SK-N-SH (cell line): ENCODE measurements at regions not wholly inside any gene's neighbourhood (a gene's known extent, or its start where the extent isn't known, plus 50 kb on each side); places are given as distances from the start of the nearest gene placed in this dataset.

Experiments
- CTCF ChIA-PET: fragments of 300-600, 350-600 bp; formaldehyde crosslinking; extraction: SDS; loops from one replicate; lab custom pipeline; 2021; lab: Yijun Ruan, JAX
- POLR2A ChIA-PET: fragments of 350-600 bp; sonication (Branson Sonifier 250); formaldehyde crosslinking; extraction: SDS; loops from one replicate; lab custom pipeline; 2020; ENCODE audit warnings: antibody characterized with exemption, inconsistent platforms; lab: Yijun Ruan, JAX
- DNase-seq: peaks from one replicate; pipeline ENCODE4 v3.0.0; 2012
- H2AFZ ChIP-seq: fragments of 200-600 bp; sonication (generic); 2 replicates; pipeline ENCODE4 v1.8.1; 2016; ENCODE audit warnings: antibody characterized with exemption, mild to moderate bottlenecking, low read depth
- H3F3A ChIP-seq: fragments of 200-600 bp; sonication (generic); replicated peaks from 2 replicates; pipeline ENCODE3; 2016; ENCODE audit warnings: antibody characterized with exemption, mild to moderate bottlenecking; ENCODE audit not compliant: insufficient read depth
- H3K27ac ChIP-seq, 2 experiments: fragments of 200-500 bp in 1 of 2; fragments of 200-600 bp in 1 of 2; sonication (Bioruptor generic) in 1 of 2; sonication (generic), shearing (Covaris generic) in 1 of 2; 2 replicates each; pipeline versions ENCODE4 v1.5.1 to v1.6.1; 2014 to 2016; ENCODE audit warnings: low read depth in 2 of 2, inconsistent platforms in 1 of 2, low read length in 1 of 2, mild to moderate bottlenecking in 1 of 2, mixed read lengths in 1 of 2
- H3K27me3 ChIP-seq: fragments of 200-600 bp; sonication (generic), shearing (Covaris generic); 2 replicates; pipeline ENCODE4 v1.6.1; 2016; ENCODE audit warnings: mixed run types; ENCODE audit not compliant: insufficient read depth
- H3K36me3 ChIP-seq, 2 experiments: fragments of 200-500 bp in 1 of 2; fragments of 200-600 bp in 1 of 2; sonication (Bioruptor generic) in 1 of 2; sonication (generic) in 1 of 2; replicated peaks in 1 of 2; 2 replicates each; pipeline versions ENCODE3 to v1.5.1; 2014 to 2016; ENCODE audit warnings: low read length in 1 of 2, mild to moderate bottlenecking in 1 of 2; ENCODE audit not compliant: insufficient read depth in 2 of 2, control insufficient read depth in 1 of 2
- H3K4me1 ChIP-seq, 2 experiments: fragments of 200-500 bp in 1 of 2; fragments of 200-600 bp in 1 of 2; sonication (Bioruptor generic) in 1 of 2; sonication (generic), shearing (Covaris generic) in 1 of 2; 2 replicates each; pipeline versions ENCODE4 v1.5.1 to v1.6.1; 2014 to 2016; ENCODE audit warnings: low read depth in 1 of 2, low read length in 1 of 2, mixed run types in 1 of 2; ENCODE audit not compliant: insufficient read depth in 2 of 2, control insufficient read depth in 1 of 2
- H3K4me2 ChIP-seq: fragments of 200-600 bp; sonication (generic), shearing (Covaris generic); 2 replicates; pipeline ENCODE4 v1.6.1; 2017; ENCODE audit warnings: mixed run types
- H3K4me3 ChIP-seq, 2 experiments: fragments of 200-500 bp in 1 of 2; fragments of 200-600 bp in 1 of 2; sonication (Bioruptor generic) in 1 of 2; sonication (generic), shearing (Covaris generic) in 1 of 2; 2 replicates each; pipeline versions ENCODE4 v1.5.1 to v1.8.1; 2014 to 2016; ENCODE audit warnings: low read depth in 2 of 2, inconsistent platforms in 1 of 2, low read length in 1 of 2, mild to moderate bottlenecking in 1 of 2, mixed read lengths in 1 of 2, moderate library complexity in 1 of 2
- H3K79me2 ChIP-seq: fragments of 200-600 bp; sonication (generic); 2 replicates; pipeline ENCODE4 v1.8.1; 2017; ENCODE audit warnings: mild to moderate bottlenecking; ENCODE audit not compliant: insufficient read depth
- H3K9ac ChIP-seq: fragments of 200-600 bp; sonication (generic); 2 replicates; pipeline ENCODE4 v1.6.1; 2017; ENCODE audit warnings: mixed run types
- H3K9me2 ChIP-seq: fragments of 200-600 bp; sonication (generic); 2 replicates; pipeline ENCODE4 v1.6.1; 2017; ENCODE audit warnings: mixed run types
- H3K9me3 ChIP-seq: fragments of 200-600 bp; sonication (generic); 2 replicates; pipeline ENCODE4 v1.6.1; 2017; ENCODE audit warnings: mixed run types, mild to moderate bottlenecking, moderate library complexity
- H4K20me1 ChIP-seq: fragments of 200-600 bp; sonication (generic); 2 replicates; pipeline ENCODE4 v1.6.1; 2017; ENCODE audit warnings: mild to moderate bottlenecking, mixed run types; ENCODE audit not compliant: insufficient read depth
- EP300 ChIP-seq, 2 experiments: IDR thresholded peaks; 2 replicates each; pipeline versions ENCODE4 v1.4.0 to v1.6.1; 2012; ENCODE audit warnings: borderline replicate concordance in 1 of 2, low read depth in 1 of 2, low read length in 1 of 2
- FOSL2 ChIP-seq: IDR thresholded peaks from 2 replicates; pipeline ENCODE4 v1.4.0; 2012; ENCODE audit warnings: low read depth, mild to moderate bottlenecking, moderate library complexity, borderline replicate concordance
- FOXM1 ChIP-seq: IDR thresholded peaks from 2 replicates; pipeline ENCODE4 v1.4.0; 2012; ENCODE audit warnings: low read depth, mild to moderate bottlenecking
- MEF2A ChIP-seq: IDR thresholded peaks from 2 replicates; pipeline ENCODE4 v1.4.0; 2012; ENCODE audit warnings: low read depth, borderline replicate concordance
- NFIC ChIP-seq: IDR thresholded peaks from 2 replicates; pipeline ENCODE4 v1.4.0; 2012; ENCODE audit warnings: borderline replicate concordance
- NRF1 ChIP-seq: IDR thresholded peaks from 2 replicates; pipeline ENCODE4 v1.6.1; 2012; ENCODE audit warnings: low read depth, mild to moderate bottlenecking, low read length
- POLR2AphosphoS5 ChIP-seq: IDR thresholded peaks from 2 replicates; pipeline ENCODE4 v1.6.1; 2012; ENCODE audit warnings: low read depth, low read length
- RCOR1 ChIP-seq: fragments of 150-350 bp; IDR thresholded peaks from 2 replicates; pipeline ENCODE4 v1.6.1; 2017; ENCODE audit warnings: antibody characterized with exemption, low read length
- RXRA ChIP-seq: IDR thresholded peaks from 2 replicates; pipeline ENCODE4 v1.4.0; 2012; ENCODE audit warnings: low read depth, mild to moderate bottlenecking, borderline replicate concordance
- SMC3 ChIP-seq: IDR thresholded peaks from 2 replicates; pipeline ENCODE4 v1.6.1; 2012; ENCODE audit warnings: low read depth, low read length, improper control_type of control experiment
- TCF12 ChIP-seq: IDR thresholded peaks from 2 replicates; pipeline ENCODE4 v1.4.0; 2012
- TEAD4 ChIP-seq: IDR thresholded peaks from 2 replicates; pipeline ENCODE4 v1.4.0; 2012; ENCODE audit warnings: mild to moderate bottlenecking, borderline replicate concordance; ENCODE audit not compliant: insufficient read depth
- WGBS: methylation state at CpG from one replicate; pipeline ENCODE4 v1.1.6; 2017; ENCODE audit warnings: low lambda C conversion rate; 5-methylcytosine and 5-hydroxymethylcytosine counted together
- TF ChIP-seq, protein P1 (sequence below): fragments of 150-350 bp; IDR thresholded peaks from 2 replicates; pipeline ENCODE4 v1.6.1; 2016; ENCODE audit warnings: mild to moderate bottlenecking, low read depth, low read length
- TF ChIP-seq, protein P2 (sequence below): IDR thresholded peaks from 2 replicates; pipeline ENCODE4 v1.6.1; 2012; ENCODE audit warnings: mild to moderate bottlenecking, low read depth, low read length, moderate library complexity
- TF ChIP-seq, protein P3 (sequence below): IDR thresholded peaks from 2 replicates; pipeline ENCODE4 v1.4.0; 2012; ENCODE audit warnings: low read depth

DNA sequence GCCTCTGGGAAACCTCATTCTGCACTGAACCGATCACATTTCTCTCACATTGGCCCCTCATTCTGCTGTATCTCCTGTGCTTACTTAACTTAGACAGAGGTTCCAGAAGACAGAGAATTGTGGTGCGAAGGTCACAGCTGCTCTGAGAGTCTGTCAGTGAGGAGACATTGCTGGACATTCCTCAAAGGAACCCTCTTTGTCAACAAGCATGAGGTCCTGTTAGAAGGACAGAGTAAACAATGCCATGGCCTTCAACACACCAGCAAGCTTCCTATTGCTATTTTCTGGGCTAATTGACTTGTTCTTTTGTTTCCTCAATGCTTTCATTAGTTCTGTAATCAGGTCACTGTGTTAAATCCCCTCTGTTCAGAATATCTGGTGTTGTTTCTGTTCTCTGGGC is 109.3 kb upstream of the FZD8 start:
- Histone ChIP-seq H3K9me3 (no peaks in the 10 kb centered on the region), H2AFZ (no peak overlapping the region), H3K4me2 (no peak overlapping the region), H3K4me1 (no peaks in the 10 kb centered on the region), H3K27ac (no peak overlapping the region), H3K9me2 (no peaks in the 10 kb centered on the region), H3K9ac (no peak overlapping the region), H3F3A (no peaks in the 10 kb centered on the region), H3K4me3 (no peak overlapping the region), H3K79me2 (no peaks in the 10 kb centered on the region), H3K36me3 (no peaks in the 10 kb centered on the region), H4K20me1 (no peaks in the 10 kb centered on the region), H3K27me3 (no peaks in the 10 kb centered on the region; the same call in 1 of the 2 replicates)
- 39% methylated on average over 2 of the region's 2 CpGs for WGBS
- POLR2A ChIA-PET, result no interaction called here
- TF ChIP-seq SMC3 (no peak), EP300 (IDR thresholded peaks at IDR 0.05; ENCODE audit: borderline replicate concordance in 1 of 2, low read depth in 1 of 2, low read length in 1 of 2) (no peak)
- TF ChIP-seq, protein P1, sequence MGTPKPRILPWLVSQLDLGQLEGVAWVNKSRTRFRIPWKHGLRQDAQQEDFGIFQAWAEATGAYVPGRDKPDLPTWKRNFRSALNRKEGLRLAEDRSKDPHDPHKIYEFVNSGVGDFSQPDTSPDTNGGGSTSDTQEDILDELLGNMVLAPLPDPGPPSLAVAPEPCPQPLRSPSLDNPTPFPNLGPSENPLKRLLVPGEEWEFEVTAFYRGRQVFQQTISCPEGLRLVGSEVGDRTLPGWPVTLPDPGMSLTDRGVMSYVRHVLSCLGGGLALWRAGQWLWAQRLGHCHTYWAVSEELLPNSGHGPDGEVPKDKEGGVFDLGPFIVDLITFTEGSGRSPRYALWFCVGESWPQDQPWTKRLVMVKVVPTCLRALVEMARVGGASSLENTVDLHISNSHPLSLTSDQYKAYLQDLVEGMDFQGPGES, result no peak
- CTCF ChIA-PET, result no interaction called here
- no peak for DNase-seq

DNA sequence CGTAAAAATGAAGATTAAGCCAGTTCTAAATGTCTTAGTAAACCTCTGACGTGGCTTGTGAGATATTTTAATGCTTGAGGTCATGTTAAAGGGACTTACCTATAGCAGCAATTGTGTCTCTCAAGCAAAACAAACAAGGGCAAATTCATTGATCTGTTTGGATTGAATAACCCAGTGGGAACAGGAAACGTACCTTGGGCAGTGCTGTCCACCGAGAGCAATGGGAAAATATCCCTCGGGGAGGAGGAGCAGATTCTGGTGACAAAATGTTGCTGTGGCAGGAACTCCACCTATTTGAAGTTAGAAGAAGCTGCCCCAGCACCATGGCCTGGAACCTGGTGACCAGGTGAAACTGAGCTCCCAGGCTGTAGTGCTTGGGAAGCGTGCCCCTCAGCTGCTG is 107.1 kb upstream of the FZD8 start:
- no peak for DNase-seq
- H3K9ac ChIP-seq, result no peak overlapping the region
- WGBS, result 51% methylated on average over 5 of the region's 6 CpGs
- H3K4me3 ChIP-seq, result no peak overlapping the region
- H3F3A ChIP-seq, result no peaks in the 10 kb centered on the region
- H3K9me3 ChIP-seq, result no peaks in the 10 kb centered on the region
- no peaks in the 10 kb centered on the region for H4K20me1 ChIP-seq
- H3K9me2 ChIP-seq, result no peaks in the 10 kb centered on the region
- H3K79me2 ChIP-seq, result no peaks in the 10 kb centered on the region
- no peaks in the 10 kb centered on the region for H3K4me1 ChIP-seq
- CTCF ChIA-PET, result no interaction called here
- H2AFZ ChIP-seq, result no peak overlapping the region
- H3K27me3 ChIP-seq, result no peaks in the 10 kb centered on the region; the same call in 1 of the 2 replicates
- no peak overlapping the region for H3K4me2 ChIP-seq
- no peak for TF ChIP-seq NFIC
- TF ChIP-seq RXRA, result no peak
- TF ChIP-seq MEF2A, result no peak
- no peak for TF ChIP-seq FOSL2
- no peak for TF ChIP-seq SMC3
- TF ChIP-seq FOXM1, result no peak
- no peaks in the 10 kb centered on the region for H3K36me3 ChIP-seq
- POLR2A ChIA-PET, result interaction anchor here (0.6 kb wide), 1 partner anchor 956 kb away, joined by 3 read pairs; no protein-coding TSS in a partner anchor
- H3K27ac ChIP-seq, result no peak overlapping the region

DNA sequence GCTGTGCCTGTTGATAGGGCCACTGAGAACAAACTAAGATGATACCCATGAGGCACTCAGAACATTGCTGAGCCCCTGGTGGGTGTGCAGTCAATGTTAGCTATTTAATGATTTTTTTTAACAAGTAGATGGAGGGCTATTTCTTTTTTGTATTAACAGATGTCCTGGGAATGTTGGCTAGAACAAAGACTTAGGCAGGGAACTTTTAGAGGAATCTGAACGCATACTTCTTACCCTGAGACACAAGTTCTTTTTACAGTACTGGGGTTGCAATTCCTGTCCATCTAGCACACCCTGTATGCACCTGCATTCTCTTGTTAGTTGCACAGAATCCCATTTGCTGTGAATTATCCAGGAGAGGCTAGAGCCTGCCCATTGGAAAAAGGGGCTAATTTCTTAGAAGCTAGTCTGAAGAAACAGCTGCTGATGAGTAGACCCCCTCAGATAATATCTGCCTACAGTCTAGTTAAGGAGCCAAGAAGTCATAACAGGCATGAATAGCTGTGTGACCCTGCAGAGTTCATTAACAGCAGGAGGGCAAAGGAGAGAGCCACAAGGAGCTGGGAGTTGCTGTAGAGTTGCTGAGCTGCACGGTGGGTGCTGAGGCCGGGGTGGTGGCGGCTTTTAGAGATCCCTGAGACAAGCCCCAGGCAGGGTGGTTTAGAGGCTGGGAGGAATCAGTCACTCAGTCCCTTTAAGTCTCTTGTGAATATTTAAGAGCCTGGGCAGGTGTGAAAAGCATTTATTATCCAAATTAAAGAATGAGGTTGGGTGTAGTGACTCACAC is 103.7 kb upstream of the FZD8 start:
- CTCF ChIA-PET, result interaction anchor here (1.8 kb wide), 1 partner anchor 10 kb away, joined by 4 read pairs; no protein-coding TSS in a partner anchor
- POLR2A ChIA-PET, result interaction anchor here (0.6 kb wide), 1 partner anchor 1487 kb away, joined by 3 read pairs; no protein-coding TSS in a partner anchor
- no peaks in the 10 kb centered on the region for H3K9me2 ChIP-seq
- no peaks in the 10 kb centered on the region for H3K36me3 ChIP-seq
- no peaks in the 10 kb centered on the region for H3K79me2 ChIP-seq
- H3F3A ChIP-seq, result no peaks in the 10 kb centered on the region
- no peaks in the 10 kb centered on the region for H3K9me3 ChIP-seq
- H3K27me3 ChIP-seq, result no peaks in the 10 kb centered on the region; the same call in 1 of the 2 replicates
- H3K27ac ChIP-seq, result no peak overlapping the region
- no peak for DNase-seq
- no peak overlapping the region for H3K9ac ChIP-seq
- no peak overlapping the region for H3K4me2 ChIP-seq
- H4K20me1 ChIP-seq, result no peaks in the 10 kb centered on the region
- H3K4me1 ChIP-seq, result no peaks in the 10 kb centered on the region
- H3K4me3 ChIP-seq, result no peak overlapping the region
- H2AFZ ChIP-seq, result no peak overlapping the region
- 58% methylated on average over 4 of the region's 4 CpGs for WGBS
- TF ChIP-seq POLR2AphosphoS5 (no peak), TEAD4 (no peak), RXRA (no peak), TCF12 (no peak), NRF1 (no peak), RCOR1 (no peak)
- TF ChIP-seq, protein P1, result no peak
- TF ChIP-seq, protein P2, sequence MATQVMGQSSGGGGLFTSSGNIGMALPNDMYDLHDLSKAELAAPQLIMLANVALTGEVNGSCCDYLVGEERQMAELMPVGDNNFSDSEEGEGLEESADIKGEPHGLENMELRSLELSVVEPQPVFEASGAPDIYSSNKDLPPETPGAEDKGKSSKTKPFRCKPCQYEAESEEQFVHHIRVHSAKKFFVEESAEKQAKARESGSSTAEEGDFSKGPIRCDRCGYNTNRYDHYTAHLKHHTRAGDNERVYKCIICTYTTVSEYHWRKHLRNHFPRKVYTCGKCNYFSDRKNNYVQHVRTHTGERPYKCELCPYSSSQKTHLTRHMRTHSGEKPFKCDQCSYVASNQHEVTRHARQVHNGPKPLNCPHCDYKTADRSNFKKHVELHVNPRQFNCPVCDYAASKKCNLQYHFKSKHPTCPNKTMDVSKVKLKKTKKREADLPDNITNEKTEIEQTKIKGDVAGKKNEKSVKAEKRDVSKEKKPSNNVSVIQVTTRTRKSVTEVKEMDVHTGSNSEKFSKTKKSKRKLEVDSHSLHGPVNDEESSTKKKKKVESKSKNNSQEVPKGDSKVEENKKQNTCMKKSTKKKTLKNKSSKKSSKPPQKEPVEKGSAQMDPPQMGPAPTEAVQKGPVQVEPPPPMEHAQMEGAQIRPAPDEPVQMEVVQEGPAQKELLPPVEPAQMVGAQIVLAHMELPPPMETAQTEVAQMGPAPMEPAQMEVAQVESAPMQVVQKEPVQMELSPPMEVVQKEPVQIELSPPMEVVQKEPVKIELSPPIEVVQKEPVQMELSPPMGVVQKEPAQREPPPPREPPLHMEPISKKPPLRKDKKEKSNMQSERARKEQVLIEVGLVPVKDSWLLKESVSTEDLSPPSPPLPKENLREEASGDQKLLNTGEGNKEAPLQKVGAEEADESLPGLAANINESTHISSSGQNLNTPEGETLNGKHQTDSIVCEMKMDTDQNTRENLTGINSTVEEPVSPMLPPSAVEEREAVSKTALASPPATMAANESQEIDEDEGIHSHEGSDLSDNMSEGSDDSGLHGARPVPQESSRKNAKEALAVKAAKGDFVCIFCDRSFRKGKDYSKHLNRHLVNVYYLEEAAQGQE, result no peak
- TF ChIP-seq, protein P3, sequence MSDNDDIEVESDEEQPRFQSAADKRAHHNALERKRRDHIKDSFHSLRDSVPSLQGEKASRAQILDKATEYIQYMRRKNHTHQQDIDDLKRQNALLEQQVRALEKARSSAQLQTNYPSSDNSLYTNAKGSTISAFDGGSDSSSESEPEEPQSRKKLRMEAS, result no peak
